GM06990 (cell line): ENCODE measurements at regions not wholly inside any gene's neighbourhood (a gene's known extent, or its start where the extent isn't known, plus 50 kb on each side); places are given as distances from the start of the nearest gene placed in this dataset.
A peak's percentile ranks its signal among the peaks of the same experiment; 100 is the strongest.

ENCODE experiments used
- DNase-seq: peaks from one replicate; pipeline ENCODE4 v3.0.0-alpha.2; 2011; ENCODE audit not compliant: insufficient read length; ENCODE audit errors: extremely low read depth
- H3K27me3 ChIP-seq: replicated peaks from 2 replicates; pipeline ENCODE4 v1.6.0; 2011; ENCODE audit warnings: low read length; ENCODE audit not compliant: control insufficient read depth, insufficient read depth
- H3K36me3 ChIP-seq: 2 replicates; pipeline ENCODE4 v1.5.1; 2011; ENCODE audit warnings: low read length; ENCODE audit not compliant: control insufficient read depth, insufficient read depth
- H3K4me3 ChIP-seq: replicated peaks from 2 replicates; pipeline ENCODE4 v1.5.1; 2011; ENCODE audit warnings: low read depth, mild to moderate bottlenecking, control low read depth, low read length
- CTCF ChIP-seq: IDR thresholded peaks from 2 replicates; pipeline ENCODE4 v1.5.1; 2011; ENCODE audit warnings: low read length, control low read depth, mild to moderate bottlenecking, inconsistent platforms; ENCODE audit not compliant: insufficient read depth, poor library complexity, severe bottlenecking

DNA sequence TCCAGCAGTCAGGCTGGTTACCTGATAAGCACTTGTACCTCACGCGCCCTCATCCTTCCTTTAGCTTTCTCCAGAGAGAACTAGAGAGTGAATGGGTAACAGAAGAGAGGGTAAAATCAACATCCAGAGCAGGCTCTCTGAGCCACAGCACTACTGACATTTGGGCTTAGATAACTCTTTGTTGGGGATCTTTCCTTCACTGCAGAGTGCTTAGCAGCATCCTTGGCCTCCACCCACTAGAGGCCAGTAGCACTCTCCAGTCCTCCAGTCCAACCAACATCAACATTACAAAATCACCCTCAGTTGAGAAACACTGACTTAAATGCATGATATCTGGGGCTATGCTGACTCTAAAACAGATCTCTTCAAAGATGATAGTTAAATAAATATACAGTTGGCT is 220.7 kb downstream of the TACR3 start:
- no peak for DNase-seq
- no peak overlapping the region for H3K4me3 ChIP-seq
- peak; percentile 26 for TF ChIP-seq CTCF
- H3K27me3 ChIP-seq = no peaks in the 10 kb centered on the region
- no peaks in the 10 kb centered on the region for H3K36me3 ChIP-seq

DNA sequence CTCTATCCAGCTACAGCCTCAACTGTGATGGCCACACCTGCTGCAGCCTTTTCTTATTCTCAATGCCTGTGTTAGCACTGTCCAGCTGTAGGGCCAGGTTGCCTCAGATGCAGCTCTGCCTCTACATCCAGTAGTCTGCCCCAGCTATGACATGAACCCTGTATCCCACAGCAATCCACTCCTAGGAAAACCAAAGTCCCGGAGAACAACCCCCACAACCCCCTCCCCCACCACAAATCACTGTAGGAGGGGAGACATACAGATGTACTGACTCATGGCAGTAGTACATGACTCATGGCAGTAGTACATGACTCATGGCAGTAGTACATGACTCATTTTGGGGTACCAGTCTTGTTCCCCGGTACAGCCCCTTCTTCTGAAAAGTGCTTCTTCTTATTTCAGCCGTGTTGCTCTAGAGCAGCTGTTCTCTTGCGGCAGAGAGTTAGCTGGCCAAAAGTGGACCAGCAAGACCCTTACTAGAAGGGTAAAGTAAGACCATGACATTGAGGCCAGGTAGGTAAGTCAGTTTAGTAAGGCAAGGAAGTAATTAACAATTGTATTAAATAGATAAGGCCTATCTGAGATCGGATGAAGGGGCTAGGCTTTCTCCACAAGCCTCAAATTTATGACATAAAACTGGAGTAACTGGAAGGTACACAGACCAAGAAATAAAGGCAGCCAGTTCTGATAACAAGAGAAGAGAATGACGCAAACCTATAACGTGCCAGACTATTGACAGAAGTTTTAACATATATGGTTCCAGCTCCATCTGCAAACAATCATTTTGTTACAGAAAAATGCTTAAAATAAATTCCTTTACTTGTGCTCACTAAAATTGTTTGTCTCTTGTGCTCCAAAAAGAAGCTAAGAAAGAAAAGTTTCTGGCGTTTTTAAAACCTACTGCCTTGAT is 221.4 kb downstream of the TACR3 start:
- TF ChIP-seq CTCF = no peak
- H3K4me3 ChIP-seq = no peak overlapping the region
- H3K36me3 ChIP-seq = no peaks in the 10 kb centered on the region
- peak; percentile 60 for DNase-seq
- H3K27me3 ChIP-seq = no peaks in the 10 kb centered on the region

- Histone ChIP-seq H3K4me3 (no peak overlapping the region), H3K27me3 (no peaks in the 10 kb centered on the region), H3K36me3 (no peaks in the 10 kb centered on the region)
- DNase-seq = no peak
- TF ChIP-seq CTCF = no peak
Observed at GRCh38 chr4:103497692-103498091, 222.1 kb downstream of the TACR3 start.

DNA sequence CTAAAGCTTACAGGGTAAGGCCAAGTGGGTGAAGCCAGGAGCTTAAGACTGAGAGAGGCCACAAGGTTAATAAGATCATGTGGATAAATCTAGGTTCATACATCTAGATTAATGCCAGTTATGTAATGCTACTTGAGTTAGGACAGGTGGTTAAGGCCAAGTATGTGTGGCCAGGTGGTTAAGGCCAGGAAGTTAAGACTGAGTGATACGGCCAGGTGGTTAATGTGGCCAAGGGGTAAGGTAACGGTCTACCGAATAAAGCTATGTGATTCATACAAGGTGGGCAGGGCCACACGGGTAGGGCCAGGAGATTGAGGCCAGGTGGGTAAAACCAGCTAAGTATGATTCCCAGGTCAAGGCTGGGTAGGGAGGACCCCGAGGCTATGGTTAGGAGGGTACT is 223.0 kb downstream of the TACR3 start:
- no peak for TF ChIP-seq CTCF
- no peak overlapping the region for H3K4me3 ChIP-seq
- no peaks in the 10 kb centered on the region for H3K36me3 ChIP-seq
- no peaks in the 10 kb centered on the region for H3K27me3 ChIP-seq
- DNase-seq = no peak

DNA sequence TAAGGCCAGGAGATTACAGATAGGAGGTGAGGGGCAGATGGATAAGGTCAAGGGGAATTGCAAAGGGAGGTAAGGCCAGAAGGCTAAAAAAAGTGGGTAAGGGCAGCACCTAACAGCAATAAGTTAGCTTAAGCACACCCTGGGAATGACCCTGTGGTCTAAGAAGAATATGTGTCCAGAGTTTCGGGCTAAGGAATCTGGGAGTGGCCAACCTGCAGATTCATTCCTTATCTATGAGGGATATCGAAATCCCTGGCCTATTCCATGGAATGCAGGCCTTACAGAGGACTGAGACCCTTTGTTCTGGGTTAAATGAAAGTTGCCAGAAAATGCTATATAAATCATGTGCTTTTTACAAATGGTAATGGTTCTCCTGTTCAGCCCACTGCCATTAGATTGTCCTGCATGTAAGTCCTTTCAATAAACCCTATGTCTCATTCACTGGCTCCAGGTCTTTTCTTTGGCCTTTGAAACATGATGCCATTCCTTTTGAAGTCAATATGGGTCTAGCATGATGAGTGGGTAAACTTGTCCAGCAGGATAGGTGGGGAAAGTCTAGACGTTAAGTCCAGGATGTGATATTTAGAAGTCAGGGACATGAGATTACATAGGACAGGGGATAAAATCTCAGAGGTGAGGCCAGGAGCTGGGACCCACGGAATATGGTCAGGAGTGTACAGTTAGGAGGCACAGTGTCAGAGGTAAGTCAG is 226.2 kb downstream of the TACR3 start:
- DNase-seq = no peak
- TF ChIP-seq CTCF = no peak
- H3K27me3 ChIP-seq = no peaks in the 10 kb centered on the region
- H3K4me3 ChIP-seq = no peak overlapping the region
- no peaks in the 10 kb centered on the region for H3K36me3 ChIP-seq
